22Rv1 (cell line): ENCODE measurements at regions not wholly inside any gene's neighbourhood (a gene's known extent, or its start where the extent isn't known, plus 50 kb on each side); places are given as distances from the start of the nearest gene placed in this dataset.

ENCODE experiments used
- ZFX ChIP-seq: fragments of 450-650 bp; IDR thresholded peaks from 2 replicates; pipeline ENCODE4 v1.6.1; 2017; ENCODE audit warnings: antibody characterized with exemption, borderline replicate concordance
- TF ChIP-seq, protein P1 (sequence below): fragments of 450-650 bp; IDR thresholded peaks from 2 replicates; pipeline ENCODE4 v1.5.1; 2017; ENCODE audit warnings: mild to moderate bottlenecking

DNA sequence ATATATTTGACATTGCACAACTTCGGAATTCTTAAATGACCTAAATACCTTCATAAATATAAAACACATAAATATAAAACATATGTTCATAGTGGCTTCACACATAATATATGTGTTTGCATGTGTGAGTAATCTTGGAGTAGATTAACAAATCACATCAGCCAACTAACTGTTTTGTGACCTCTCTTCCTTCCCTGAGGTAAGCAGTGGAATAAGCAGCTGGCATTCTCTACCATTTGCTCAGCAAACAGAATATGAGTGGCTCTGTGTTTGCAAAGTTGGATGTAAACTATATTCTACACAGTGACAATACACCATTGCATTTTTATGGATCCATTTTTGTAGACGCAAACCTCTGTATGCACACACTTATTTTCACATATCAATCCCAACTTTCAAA, 189.9 kb downstream of the ACER2 start:
- TF ChIP-seq, protein P1, sequence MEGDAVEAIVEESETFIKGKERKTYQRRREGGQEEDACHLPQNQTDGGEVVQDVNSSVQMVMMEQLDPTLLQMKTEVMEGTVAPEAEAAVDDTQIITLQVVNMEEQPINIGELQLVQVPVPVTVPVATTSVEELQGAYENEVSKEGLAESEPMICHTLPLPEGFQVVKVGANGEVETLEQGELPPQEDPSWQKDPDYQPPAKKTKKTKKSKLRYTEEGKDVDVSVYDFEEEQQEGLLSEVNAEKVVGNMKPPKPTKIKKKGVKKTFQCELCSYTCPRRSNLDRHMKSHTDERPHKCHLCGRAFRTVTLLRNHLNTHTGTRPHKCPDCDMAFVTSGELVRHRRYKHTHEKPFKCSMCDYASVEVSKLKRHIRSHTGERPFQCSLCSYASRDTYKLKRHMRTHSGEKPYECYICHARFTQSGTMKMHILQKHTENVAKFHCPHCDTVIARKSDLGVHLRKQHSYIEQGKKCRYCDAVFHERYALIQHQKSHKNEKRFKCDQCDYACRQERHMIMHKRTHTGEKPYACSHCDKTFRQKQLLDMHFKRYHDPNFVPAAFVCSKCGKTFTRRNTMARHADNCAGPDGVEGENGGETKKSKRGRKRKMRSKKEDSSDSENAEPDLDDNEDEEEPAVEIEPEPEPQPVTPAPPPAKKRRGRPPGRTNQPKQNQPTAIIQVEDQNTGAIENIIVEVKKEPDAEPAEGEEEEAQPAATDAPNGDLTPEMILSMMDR, result no peak
- no peak for TF ChIP-seq ZFX
